ENCODE measurements at regions not wholly inside any gene's neighbourhood (a gene's known extent, or its start where the extent isn't known, plus 50 kb on each side); places are given as distances from the start of the nearest gene placed in this dataset.

- Histone ChIP-seq H3K79me2 (ENCODE audit: control insufficient read depth, insufficient read depth, low read length, poor library complexity) (no peaks in the 10 kb centered on the region), H4K8ac (ENCODE audit: low read depth, low read length) (no peak overlapping the region), H3K27me3 (ENCODE audit: insufficient read depth, low read length) (no peaks in the 10 kb centered on the region), H2AFZ (ENCODE audit: insufficient read depth, low read length, poor library complexity) (no peak overlapping the region), H3K9ac (ENCODE audit: low read length) (no peak overlapping the region), H3K4me3 (ENCODE audit: low read depth, low read length) (no peak overlapping the region), H3K79me1 (ENCODE audit: low read length) (no peaks in the 10 kb centered on the region), H4K91ac (ENCODE audit: low read depth, low read length) (no peak overlapping the region), H3K27ac (ENCODE audit: low read depth, low read length) (no peak overlapping the region), H3K4ac (ENCODE audit: low read depth, low read length) (no peak overlapping the region), H2AK5ac (ENCODE audit: low read length) (no peak overlapping the region), H3K4me2 (ENCODE audit: low read length) (no peak overlapping the region), H2BK120ac (ENCODE audit: insufficient read depth, low read length, poor library complexity) (no peak overlapping the region), H3K9me3 (ENCODE audit: insufficient read depth, low read depth, low read length) (no peaks in the 10 kb centered on the region), H3K4me1 (ENCODE audit: control insufficient read depth in 1 of 2, insufficient read depth in 2 of 2, low read length in 2 of 2) (no peaks in the 10 kb centered on the region), H3K36me3 (ENCODE audit: control insufficient read depth in 1 of 2, insufficient read depth in 2 of 2, low read length in 2 of 2) (no peaks in the 10 kb centered on the region), H3K23ac (ENCODE audit: low read length) (no peak overlapping the region), H4K12ac (ENCODE audit: low read depth, low read length) (no peak overlapping the region), H3K18ac (ENCODE audit: low read length) (no peak overlapping the region), H2BK12ac (ENCODE audit: low read length) (no peak overlapping the region), H3K14ac (ENCODE audit: low read length) (no peak overlapping the region), H2BK5ac (ENCODE audit: low read depth, low read length, poor library complexity) (no peak overlapping the region)
- no peak for DNase-seq
- WGBS (ENCODE audit: extremely low coverage, insufficient coverage, insufficient read length) = no CpG with 5 or more reads among the region's 2 CpGs
Measured at GRCh38 chr2:63778391-63778790, 63.3 kb upstream of the UGP2 start.

GRCh38 chr2:63780518-63781155, 61.1 kb upstream of the UGP2 start:
- no peaks in the 10 kb centered on the region for H3K79me2 ChIP-seq (ENCODE audit: control insufficient read depth, insufficient read depth, low read length, poor library complexity)
- H4K12ac ChIP-seq (ENCODE audit: low read depth, low read length) = no peak overlapping the region
- H2BK120ac ChIP-seq (ENCODE audit: insufficient read depth, low read length, poor library complexity) = no peak overlapping the region
- no peak overlapping the region for H3K4me3 ChIP-seq (ENCODE audit: low read depth, low read length)
- H2BK12ac ChIP-seq (ENCODE audit: low read length) = no peak overlapping the region
- no peak overlapping the region for H3K9ac ChIP-seq (ENCODE audit: low read length)
- H3K9me3 ChIP-seq (ENCODE audit: insufficient read depth, low read depth, low read length) = no peaks in the 10 kb centered on the region
- no peak overlapping the region for H3K27ac ChIP-seq (ENCODE audit: low read depth, low read length)
- no peaks in the 10 kb centered on the region for H3K79me1 ChIP-seq (ENCODE audit: low read length)
- H4K8ac ChIP-seq (ENCODE audit: low read depth, low read length) = no peak overlapping the region
- H3K18ac ChIP-seq (ENCODE audit: low read length) = no peak overlapping the region
- no peak overlapping the region for H3K4me2 ChIP-seq (ENCODE audit: low read length)
- no peak overlapping the region for H3K14ac ChIP-seq (ENCODE audit: low read length)
- no peaks in the 10 kb centered on the region for H3K36me3 ChIP-seq (ENCODE audit: control insufficient read depth in 1 of 2, insufficient read depth in 2 of 2, low read length in 2 of 2)
- H3K4me1 ChIP-seq (ENCODE audit: control insufficient read depth in 1 of 2, insufficient read depth in 2 of 2, low read length in 2 of 2) = no peaks in the 10 kb centered on the region
- H2BK5ac ChIP-seq (ENCODE audit: low read depth, low read length, poor library complexity) = no peak overlapping the region
- H3K27me3 ChIP-seq (ENCODE audit: insufficient read depth, low read length) = no peaks in the 10 kb centered on the region
- no peak overlapping the region for H3K4ac ChIP-seq (ENCODE audit: low read depth, low read length)
- no peak overlapping the region for H4K91ac ChIP-seq (ENCODE audit: low read depth, low read length)
- H3K23ac ChIP-seq (ENCODE audit: low read length) = no peak overlapping the region
- H2AK5ac ChIP-seq (ENCODE audit: low read length) = no peak overlapping the region
- WGBS (ENCODE audit: extremely low coverage, insufficient coverage, insufficient read length) = no CpG with 5 or more reads among the region's 3 CpGs
- DNase-seq = no peak
- no peak overlapping the region for H2AFZ ChIP-seq (ENCODE audit: insufficient read depth, low read length, poor library complexity)

GRCh38 chr2:63784461-63784860, 57.2 kb upstream of the UGP2 start:
- H3K18ac ChIP-seq (ENCODE audit: low read length) = no peak overlapping the region
- H3K23ac ChIP-seq (ENCODE audit: low read length) = no peak overlapping the region
- H4K8ac ChIP-seq (ENCODE audit: low read depth, low read length) = no peak overlapping the region
- H3K36me3 ChIP-seq (ENCODE audit: control insufficient read depth in 1 of 2, insufficient read depth in 2 of 2, low read length in 2 of 2) = no peaks in the 10 kb centered on the region
- H3K4me2 ChIP-seq (ENCODE audit: low read length) = no peak overlapping the region
- no peak overlapping the region for H2BK12ac ChIP-seq (ENCODE audit: low read length)
- H3K79me2 ChIP-seq (ENCODE audit: control insufficient read depth, insufficient read depth, low read length, poor library complexity) = no peaks in the 10 kb centered on the region
- H2AFZ ChIP-seq (ENCODE audit: insufficient read depth, low read length, poor library complexity) = no peak overlapping the region
- H3K4me1 ChIP-seq (ENCODE audit: control insufficient read depth in 1 of 2, insufficient read depth in 2 of 2, low read length in 2 of 2) = no peaks in the 10 kb centered on the region
- no peak overlapping the region for H3K14ac ChIP-seq (ENCODE audit: low read length)
- no peak overlapping the region for H3K4ac ChIP-seq (ENCODE audit: low read depth, low read length)
- DNase-seq = no peak
- H2BK5ac ChIP-seq (ENCODE audit: low read depth, low read length, poor library complexity) = no peak overlapping the region
- no peaks in the 10 kb centered on the region for H3K79me1 ChIP-seq (ENCODE audit: low read length)
- no peak overlapping the region for H3K27ac ChIP-seq (ENCODE audit: low read depth, low read length)
- no peaks in the 10 kb centered on the region for H3K27me3 ChIP-seq (ENCODE audit: insufficient read depth, low read length)
- no peaks in the 10 kb centered on the region for H3K9me3 ChIP-seq (ENCODE audit: insufficient read depth, low read depth, low read length)
- no peak overlapping the region for H2AK5ac ChIP-seq (ENCODE audit: low read length)
- H3K4me3 ChIP-seq (ENCODE audit: low read depth, low read length) = no peak overlapping the region
- H2BK120ac ChIP-seq (ENCODE audit: insufficient read depth, low read length, poor library complexity) = no peak overlapping the region
- no peak overlapping the region for H4K12ac ChIP-seq (ENCODE audit: low read depth, low read length)
- H3K9ac ChIP-seq (ENCODE audit: low read length) = no peak overlapping the region
- no peak overlapping the region for H4K91ac ChIP-seq (ENCODE audit: low read depth, low read length)

GRCh38 chr2:63785096-63785495, 56.6 kb upstream of the UGP2 start:
- Histone ChIP-seq H3K18ac (ENCODE audit: low read length) (no peak overlapping the region), H3K9ac (ENCODE audit: low read length) (no peak overlapping the region), H3K27ac (ENCODE audit: low read depth, low read length) (no peak overlapping the region), H3K14ac (ENCODE audit: low read length) (no peak overlapping the region), H2AFZ (ENCODE audit: insufficient read depth, low read length, poor library complexity) (no peak overlapping the region), H3K23ac (ENCODE audit: low read length) (no peak overlapping the region), H3K4me2 (ENCODE audit: low read length) (no peak overlapping the region), H2AK5ac (ENCODE audit: low read length) (no peak overlapping the region), H3K9me3 (ENCODE audit: insufficient read depth, low read depth, low read length) (no peaks in the 10 kb centered on the region), H3K4me1 (ENCODE audit: control insufficient read depth in 1 of 2, insufficient read depth in 2 of 2, low read length in 2 of 2) (no peaks in the 10 kb centered on the region), H3K79me1 (ENCODE audit: low read length) (no peaks in the 10 kb centered on the region), H3K27me3 (ENCODE audit: insufficient read depth, low read length) (no peaks in the 10 kb centered on the region), H2BK12ac (ENCODE audit: low read length) (no peak overlapping the region), H4K12ac (ENCODE audit: low read depth, low read length) (no peak overlapping the region), H2BK5ac (ENCODE audit: low read depth, low read length, poor library complexity) (no peak overlapping the region), H3K36me3 (ENCODE audit: control insufficient read depth in 1 of 2, insufficient read depth in 2 of 2, low read length in 2 of 2) (no peaks in the 10 kb centered on the region), H4K8ac (ENCODE audit: low read depth, low read length) (no peak overlapping the region), H4K91ac (ENCODE audit: low read depth, low read length) (no peak overlapping the region), H2BK120ac (ENCODE audit: insufficient read depth, low read length, poor library complexity) (no peak overlapping the region), H3K4ac (ENCODE audit: low read depth, low read length) (no peak overlapping the region), H3K79me2 (ENCODE audit: control insufficient read depth, insufficient read depth, low read length, poor library complexity) (no peaks in the 10 kb centered on the region), H3K4me3 (ENCODE audit: low read depth, low read length) (no peak overlapping the region)
- whole genome bisulfite sequencing (ENCODE audit: extremely low coverage, insufficient coverage, insufficient read length) = no CpG with 5 or more reads among the region's 1 CpG
- DNase-seq = no peak

Measured in trophoblast cell (in vitro differentiated cells and primary cell).